ENCODE measurements at regions not wholly inside any gene's neighbourhood (a gene's known extent, or its start where the extent isn't known, plus 50 kb on each side); places are given as distances from the start of the nearest gene placed in this dataset.

DNA sequence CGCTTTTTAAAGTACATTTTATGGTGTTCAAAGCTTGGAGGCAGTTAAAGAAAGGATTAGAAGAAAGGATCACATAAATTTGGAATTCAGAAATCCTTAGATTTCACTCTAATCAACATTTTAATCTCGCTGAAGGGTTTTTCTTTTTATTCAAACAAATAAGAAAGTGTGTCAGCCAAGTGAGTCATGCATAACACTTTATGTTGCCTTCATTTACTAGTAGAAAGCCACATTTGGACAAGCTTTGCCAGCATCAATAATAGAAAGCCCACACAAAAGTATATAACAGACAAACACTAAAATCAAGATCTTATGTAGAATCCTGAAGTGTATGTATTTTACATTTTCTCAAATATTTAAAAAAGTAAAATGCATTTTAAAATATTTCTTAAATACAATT is 154.9 kb upstream of the TRPC4 start:
- H3K27ac ChIP-seq = no peak overlapping the region
- in situ Hi-C loops (cut with MboI; ENCODE audit: low pct_ligation_motif_present in 1 of 4, low pct_unique_long_range_greater_than_20kb in 1 of 4, low sequenced_read_pairs in 3 of 4) (no loop called here), intact Hi-C loops (cut with DNase I; ENCODE audit: low total_unique reads) (no loop called here)
- TF ChIP-seq EP300 (IDR thresholded peaks at IDR 0.05; ENCODE audit: low read depth) (no peak), POLR2A (IDR thresholded peaks at IDR 0.05) (no peak), POLR2AphosphoS5 (IDR thresholded peaks at IDR 0.05) (no peak)
- TF ChIP-seq, protein P1, sequence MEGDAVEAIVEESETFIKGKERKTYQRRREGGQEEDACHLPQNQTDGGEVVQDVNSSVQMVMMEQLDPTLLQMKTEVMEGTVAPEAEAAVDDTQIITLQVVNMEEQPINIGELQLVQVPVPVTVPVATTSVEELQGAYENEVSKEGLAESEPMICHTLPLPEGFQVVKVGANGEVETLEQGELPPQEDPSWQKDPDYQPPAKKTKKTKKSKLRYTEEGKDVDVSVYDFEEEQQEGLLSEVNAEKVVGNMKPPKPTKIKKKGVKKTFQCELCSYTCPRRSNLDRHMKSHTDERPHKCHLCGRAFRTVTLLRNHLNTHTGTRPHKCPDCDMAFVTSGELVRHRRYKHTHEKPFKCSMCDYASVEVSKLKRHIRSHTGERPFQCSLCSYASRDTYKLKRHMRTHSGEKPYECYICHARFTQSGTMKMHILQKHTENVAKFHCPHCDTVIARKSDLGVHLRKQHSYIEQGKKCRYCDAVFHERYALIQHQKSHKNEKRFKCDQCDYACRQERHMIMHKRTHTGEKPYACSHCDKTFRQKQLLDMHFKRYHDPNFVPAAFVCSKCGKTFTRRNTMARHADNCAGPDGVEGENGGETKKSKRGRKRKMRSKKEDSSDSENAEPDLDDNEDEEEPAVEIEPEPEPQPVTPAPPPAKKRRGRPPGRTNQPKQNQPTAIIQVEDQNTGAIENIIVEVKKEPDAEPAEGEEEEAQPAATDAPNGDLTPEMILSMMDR (IDR thresholded peaks at IDR 0.05) = no peak
- H3K4me3 ChIP-seq = no peak overlapping the region
- H3K9me3 ChIP-seq = peaks cover 12 to 13% of the 10 kb centered on the region in 2 donors
- H3K4me1 ChIP-seq = no peaks in the 10 kb centered on the region
- 25 to 34% methylated on average over 2 of the region's 2 CpGs for WGBS, 2 donors (ENCODE audit: low coverage in 1 of 2)
- no peaks in the 10 kb centered on the region for H3K27me3 ChIP-seq
- H3K36me3 ChIP-seq = no peaks in the 10 kb centered on the region
- no peak for DNase-seq

DNA sequence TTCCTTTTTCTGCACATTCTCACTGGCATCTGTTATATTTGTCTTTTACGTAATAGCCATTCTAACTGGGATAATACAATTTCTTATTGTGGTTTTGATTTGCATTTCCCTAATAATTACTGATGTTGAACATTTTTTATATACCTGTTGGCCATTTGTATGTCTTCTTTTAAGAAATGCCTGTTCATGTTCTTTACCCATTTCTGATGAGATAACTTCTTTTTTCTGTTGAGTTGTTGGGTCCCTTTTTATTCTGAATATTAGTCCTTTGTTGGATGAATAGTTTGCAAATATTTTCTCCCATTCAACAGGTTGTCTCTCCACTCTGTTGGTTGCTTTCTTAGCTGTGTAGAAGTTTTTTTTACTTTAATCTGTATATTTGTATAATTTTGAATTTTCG is 147.7 kb upstream of the TRPC4 start:
- 67 to 94% methylated on average over 2 of the region's 2 CpGs for WGBS, 2 donors (ENCODE audit: low coverage in 1 of 2)
- in situ Hi-C loops (cut with MboI; ENCODE audit: low pct_ligation_motif_present in 1 of 4, low pct_unique_long_range_greater_than_20kb in 1 of 4, low sequenced_read_pairs in 3 of 4) (no loop called here), intact Hi-C loops (cut with DNase I; ENCODE audit: low total_unique reads) (no loop called here)
- DNase-seq = no peak
- Histone ChIP-seq H3K4me3 (no peak overlapping the region), H3K36me3 (no peaks in the 10 kb centered on the region), H3K4me1 (no peaks in the 10 kb centered on the region), H3K27ac (no peak overlapping the region), H3K9me3 (peaks cover 12 to 18% of the 10 kb centered on the region in 2 donors), H3K27me3 (no peaks in the 10 kb centered on the region)
- TF ChIP-seq POLR2AphosphoS5 (IDR thresholded peaks at IDR 0.05) (no peak), POLR2A (IDR thresholded peaks at IDR 0.05) (no peak)
- TF ChIP-seq, protein P1 (IDR thresholded peaks at IDR 0.05) = no peak

DNA sequence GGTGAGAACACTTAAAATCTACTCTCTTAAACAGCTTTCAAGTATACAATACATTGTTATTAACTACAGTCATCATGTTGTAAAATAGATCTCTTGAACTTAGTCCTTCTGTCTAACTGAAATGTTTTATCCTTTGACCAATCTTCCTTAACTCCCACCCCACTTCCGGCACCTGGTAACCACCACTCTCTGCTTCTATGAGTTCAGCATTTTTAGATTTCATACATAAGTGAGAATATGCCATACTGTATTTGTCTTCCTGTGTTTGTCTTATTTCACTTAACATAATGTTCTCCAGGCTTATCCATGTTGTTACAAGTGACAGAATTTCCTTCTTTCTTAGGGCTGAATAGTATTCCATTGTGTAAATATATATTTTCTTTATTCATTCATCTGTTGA is 144.1 kb upstream of the TRPC4 start:
- no peaks in the 10 kb centered on the region for H3K27me3 ChIP-seq
- in situ Hi-C loops (cut with MboI; ENCODE audit: low pct_ligation_motif_present in 1 of 4, low pct_unique_long_range_greater_than_20kb in 1 of 4, low sequenced_read_pairs in 3 of 4) = no loop called here
- no peak overlapping the region for H3K4me3 ChIP-seq
- no peak for DNase-seq
- H3K27ac ChIP-seq = no peak overlapping the region
- intact Hi-C loops (cut with DNase I; ENCODE audit: low total_unique reads) = no loop called here
- no peak for TF ChIP-seq EP300 (IDR thresholded peaks at IDR 0.05; ENCODE audit: low read depth)
- TF ChIP-seq, protein P1 (IDR thresholded peaks at IDR 0.05) = no peak
- no peak for TF ChIP-seq POLR2A (IDR thresholded peaks at IDR 0.05)
- TF ChIP-seq POLR2AphosphoS5 (IDR thresholded peaks at IDR 0.05) = no peak
- H3K9me3 ChIP-seq = peaks cover 0 to 5% of the 10 kb centered on the region in 2 donors
- 93 to 100% methylated on average over 1 of the region's 1 CpG for WGBS, 2 donors (ENCODE audit: low coverage in 1 of 2)
- H3K36me3 ChIP-seq = no peaks in the 10 kb centered on the region
- H3K4me1 ChIP-seq = no peaks in the 10 kb centered on the region

DNA sequence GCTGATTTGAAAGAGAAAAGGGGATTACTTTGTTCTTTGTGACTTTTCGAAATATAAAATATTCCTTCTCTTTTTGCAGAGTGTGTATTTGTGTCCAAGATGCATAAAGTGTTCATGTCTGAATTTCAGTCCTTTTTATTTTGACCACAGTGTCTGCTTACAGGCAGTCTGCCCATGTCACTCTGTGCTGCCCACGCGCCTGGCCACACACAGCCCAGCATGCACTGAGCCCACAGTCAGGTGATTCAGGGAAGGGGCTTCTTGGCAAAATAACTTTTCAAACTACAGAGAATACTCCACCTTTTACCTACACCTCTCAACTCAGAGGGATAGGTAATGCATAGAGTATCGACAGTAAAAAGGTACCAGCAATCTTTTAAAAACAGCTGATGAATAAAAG is 142.5 kb upstream of the TRPC4 start:
- H3K36me3 ChIP-seq = no peaks in the 10 kb centered on the region
- no peaks in the 10 kb centered on the region for H3K9me3 ChIP-seq
- in situ Hi-C loops (cut with MboI; ENCODE audit: low pct_ligation_motif_present in 1 of 4, low pct_unique_long_range_greater_than_20kb in 1 of 4, low sequenced_read_pairs in 3 of 4) = no loop called here
- DNase-seq = no peak
- TF ChIP-seq EP300 (IDR thresholded peaks at IDR 0.05; ENCODE audit: low read depth) (no peak), POLR2AphosphoS5 (IDR thresholded peaks at IDR 0.05) (no peak), POLR2A (IDR thresholded peaks at IDR 0.05) (no peak)
- TF ChIP-seq, protein P1 (IDR thresholded peaks at IDR 0.05) = no peak
- no peak overlapping the region for H3K27ac ChIP-seq
- no peak overlapping the region for H3K4me3 ChIP-seq
- no peaks in the 10 kb centered on the region for H3K27me3 ChIP-seq
- intact Hi-C loops (cut with DNase I; ENCODE audit: low total_unique reads) = no loop called here
- H3K4me1 ChIP-seq = no peaks in the 10 kb centered on the region
- WGBS, 2 donors (ENCODE audit: low coverage in 1 of 2) = 92 to 100% methylated on average over 2 to 4 of the region's 4 CpGs

Data from transverse colon (tissue), 4 donors.